Adrenal gland (tissue), 9 donors: ENCODE measurements at regions not wholly inside any gene's neighbourhood (a gene's known extent, or its start where the extent isn't known, plus 50 kb on each side); places are given as distances from the start of the nearest gene placed in this dataset.

Experiments used
- DNase-seq, 7 donors: peaks; one replicate each; pipeline ENCODE4 v3.0.0-alpha.2; 2019 to 2020
- H3K27ac ChIP-seq, 5 donors: fragments of 200-600 bp; sonication (generic) in 4 of 5; 1 replicate in 3 of 5; 2 replicates in 2 of 5; pipeline versions ENCODE4 v1.5.1 to v1.8.0; 2016 to 2020; ENCODE audit warnings: mild to moderate bottlenecking in 1 of 5
- H3K27me3 ChIP-seq: fragments of 200-600 bp; 2 replicates; pipeline ENCODE4 v1.8.0; 2021
- H3K36me3 ChIP-seq, 2 donors: fragments of 200-600 bp; replicated peaks in 1 of 2; 1 replicate in 1 of 2; 2 replicates in 1 of 2; pipeline versions ENCODE4 v1.5.1 to v1.8.0; 2018 to 2022
- H3K4me1 ChIP-seq, 2 donors: fragments of 200-600 bp; replicated peaks in 1 of 2; 1 replicate in 1 of 2; 2 replicates in 1 of 2; pipeline versions ENCODE4 v1.5.1 to v1.8.0; 2018 to 2021
- H3K4me3 ChIP-seq, 4 donors: fragments of 200-600 bp; sonication (generic) in 3 of 4; one replicate each; pipeline ENCODE4 v1.5.1; 2016 to 2018
- H3K9me3 ChIP-seq, 3 donors: fragments of 200-600 bp; sonication (generic) in 1 of 3; replicated peaks in 1 of 3; 1 replicate in 2 of 3; 2 replicates in 1 of 3; pipeline versions ENCODE4 v1.5.1 to v1.8.0; 2016 to 2021
- POLR2A ChIP-seq, 2 donors: fragments of 450-650 bp; IDR thresholded peaks; one replicate each; pipeline ENCODE4 v1.6.1; 2017; ENCODE audit warnings: antibody characterized with exemption in 2 of 2, mild to moderate bottlenecking in 2 of 2, moderate library complexity in 1 of 2
- WGBS, 4 donors: extraction: QIAGEN DNeasy Blood & Tissue Kit in 2 of 4; methylation state at CpG; one replicate each; pipeline versions ENCODE4 v1.1.5 to v1.1.7; 2013 to 2017; 5-methylcytosine and 5-hydroxymethylcytosine counted together
- intact Hi-C, 2 donors: fragments of 100-400 bp; cut with DNase I; formaldehyde crosslinking; loops; one replicate each; pipeline versions ENCODE4 v1.14.1 to v1.15.0; 2022 to 2023
- TF ChIP-seq, protein P1 (sequence below), 6 experiments: fragments of 450-650 bp in 4 of 6; fragments of 200-600 bp in 2 of 6; sonication (generic) in 1 of 6; IDR thresholded peaks; 1 replicate in 5 of 6; 2 replicates in 1 of 6; pipeline versions ENCODE4 v1.5.1 to v1.8.0; 2016 to 2021; ENCODE audit warnings: antibody characterized with exemption in 6 of 6, mild to moderate bottlenecking in 2 of 6, moderate library complexity in 1 of 6
- donor health status: healthy with polysubstance abuse.
- donor health status: Bipolar disorder and iron deficiency.
- donor health status: DM: yes; HTN: yes; CAD: no.
- donor health status: DM: no; HTN: no; CAD: no.
- donor health status: DM: no; HTN: no; CAD: no.

DNA sequence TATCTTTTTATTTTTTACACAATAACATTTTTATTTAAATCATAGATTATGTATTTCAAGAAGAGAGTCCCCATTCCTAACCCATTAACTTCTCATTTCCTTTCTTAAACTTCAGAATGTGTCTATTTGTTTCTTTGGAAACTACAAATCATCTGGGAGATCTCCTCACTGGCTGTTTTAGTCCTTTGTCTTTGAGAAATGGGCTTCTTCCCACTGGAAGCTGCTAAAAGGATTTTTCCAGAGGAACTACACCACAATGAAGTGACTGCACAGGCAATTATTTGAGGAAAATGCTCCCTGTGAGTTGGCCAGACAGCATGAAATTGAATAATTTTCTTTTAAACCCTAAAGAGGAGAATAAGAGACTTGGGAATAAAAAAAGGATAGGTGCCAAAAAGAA, 119.1 kb downstream of the TENT5A start:
- no peaks in the 10 kb centered on the region for H3K27me3 ChIP-seq
- no peak overlapping the region for H3K4me3 ChIP-seq
- intact Hi-C loops: no loop called here
- H3K27ac ChIP-seq: no peak overlapping the region
- DNase-seq: no peak
- no peak for TF ChIP-seq POLR2A (IDR thresholded peaks at IDR 0.05)
- TF ChIP-seq, protein P1, sequence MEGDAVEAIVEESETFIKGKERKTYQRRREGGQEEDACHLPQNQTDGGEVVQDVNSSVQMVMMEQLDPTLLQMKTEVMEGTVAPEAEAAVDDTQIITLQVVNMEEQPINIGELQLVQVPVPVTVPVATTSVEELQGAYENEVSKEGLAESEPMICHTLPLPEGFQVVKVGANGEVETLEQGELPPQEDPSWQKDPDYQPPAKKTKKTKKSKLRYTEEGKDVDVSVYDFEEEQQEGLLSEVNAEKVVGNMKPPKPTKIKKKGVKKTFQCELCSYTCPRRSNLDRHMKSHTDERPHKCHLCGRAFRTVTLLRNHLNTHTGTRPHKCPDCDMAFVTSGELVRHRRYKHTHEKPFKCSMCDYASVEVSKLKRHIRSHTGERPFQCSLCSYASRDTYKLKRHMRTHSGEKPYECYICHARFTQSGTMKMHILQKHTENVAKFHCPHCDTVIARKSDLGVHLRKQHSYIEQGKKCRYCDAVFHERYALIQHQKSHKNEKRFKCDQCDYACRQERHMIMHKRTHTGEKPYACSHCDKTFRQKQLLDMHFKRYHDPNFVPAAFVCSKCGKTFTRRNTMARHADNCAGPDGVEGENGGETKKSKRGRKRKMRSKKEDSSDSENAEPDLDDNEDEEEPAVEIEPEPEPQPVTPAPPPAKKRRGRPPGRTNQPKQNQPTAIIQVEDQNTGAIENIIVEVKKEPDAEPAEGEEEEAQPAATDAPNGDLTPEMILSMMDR (IDR thresholded peaks at IDR 0.05): no peak
- H3K36me3 ChIP-seq: no peaks in the 10 kb centered on the region
- H3K9me3 ChIP-seq: peaks cover 0 to 19% (median 4%) of the 10 kb centered on the region in 3 donors
- no peaks in the 10 kb centered on the region for H3K4me1 ChIP-seq

GRCh38 chr6:81630719-81631118, 121.8 kb downstream of the TENT5A start:
- Histone ChIP-seq H3K4me1 (no peaks in the 10 kb centered on the region), H3K27ac (no peak overlapping the region), H3K4me3 (no peak overlapping the region), H3K36me3 (no peaks in the 10 kb centered on the region), H3K9me3 (peaks cover 0 to 19% (median 4%) of the 10 kb centered on the region in 3 donors), H3K27me3 (no peaks in the 10 kb centered on the region)
- intact Hi-C loops: no loop called here
- no peak for DNase-seq
- WGBS, 4 donors: 77 to 92% (median 87%) methylated on average over 1 of the region's 1 CpG
- TF ChIP-seq, protein P1 (IDR thresholded peaks at IDR 0.05): no peak

DNA sequence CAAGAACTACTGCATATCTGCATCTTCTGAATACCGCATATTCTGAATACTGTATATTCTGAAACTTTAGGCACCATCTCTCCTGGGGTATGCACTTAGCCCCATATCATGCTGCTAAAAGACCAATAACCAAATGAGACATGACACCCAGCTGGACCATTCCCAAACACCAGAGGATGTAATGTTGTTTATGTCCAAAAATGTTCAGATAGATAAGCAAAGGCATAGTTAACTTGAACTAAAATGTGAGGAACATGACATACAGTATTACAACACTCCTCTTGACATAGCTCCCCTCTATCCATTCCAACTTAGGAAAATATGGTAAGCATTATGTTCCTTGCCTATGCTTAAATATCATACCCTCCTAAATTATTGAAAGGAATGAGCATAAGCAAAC, 127.3 kb downstream of the TENT5A start:
- TF ChIP-seq, protein P1 (IDR thresholded peaks at IDR 0.05): no peak
- TF ChIP-seq POLR2A (IDR thresholded peaks at IDR 0.05): no peak

GRCh38 chr6:81624453-81624852, 128.0 kb downstream of the TENT5A start:
- no peak for DNase-seq
- intact Hi-C loops: no loop called here
- TF ChIP-seq POLR2A (IDR thresholded peaks at IDR 0.05): no peak
- TF ChIP-seq, protein P1 (IDR thresholded peaks at IDR 0.05): no peak
- Histone ChIP-seq H3K36me3 (no peaks in the 10 kb centered on the region), H3K4me3 (no peak overlapping the region), H3K4me1 (no peaks in the 10 kb centered on the region), H3K9me3 (peaks cover 0 to 2% (median 0%) of the 10 kb centered on the region in 3 donors), H3K27ac (no peak overlapping the region), H3K27me3 (no peaks in the 10 kb centered on the region)
- 43 to 98% (median 96%) methylated on average over 1 of the region's 1 CpG for WGBS, 4 donors

More for the DNA sequence above, 127.3 kb downstream of the TENT5A start:
- Histone ChIP-seq H3K27me3 (no peaks in the 10 kb centered on the region), H3K27ac (no peak overlapping the region), H3K36me3 (no peaks in the 10 kb centered on the region), H3K4me1 (no peaks in the 10 kb centered on the region), H3K4me3 (no peak overlapping the region), H3K9me3 (peaks cover 0 to 7% (median 4%) of the 10 kb centered on the region in 3 donors)
- WGBS, 4 donors: 90 to 95% (median 93%) methylated on average over 1 of the region's 1 CpG
- no peak for DNase-seq
- intact Hi-C loops: no loop called here
